ENCODE measurements at regions not wholly inside any gene's neighbourhood (a gene's known extent, or its start where the extent isn't known, plus 50 kb on each side); places are given as distances from the start of the nearest gene placed in this dataset.

GRCh38 chr22:27032091-27032761, 374.8 kb downstream of the MIAT start:
- no peaks in the 10 kb centered on the region for H3K36me3 ChIP-seq (ENCODE audit: control insufficient read depth in 1 of 2, insufficient read depth in 2 of 2, low read depth in 1 of 2, low read length in 2 of 2)
- H3K18ac ChIP-seq (ENCODE audit: low read depth in 1 of 2, low read length in 2 of 2) = no peak overlapping the region
- no peak overlapping the region for H3K14ac ChIP-seq (ENCODE audit: low read length in 2 of 2)
- H2AFZ ChIP-seq (ENCODE audit: low read depth, low read length) = no peak overlapping the region
- no peak overlapping the region for H2AK5ac ChIP-seq (ENCODE audit: low read length, severe bottlenecking)
- H2BK120ac ChIP-seq (ENCODE audit: low read depth, low read length) = no peak overlapping the region
- peaks cover 1% of the 10 kb centered on the region for H3K4me1 ChIP-seq (ENCODE audit: control insufficient read depth, insufficient read depth, low read depth, low read length)
- H4K91ac ChIP-seq (ENCODE audit: low read length) = no peak overlapping the region
- no peak for DNase-seq
- no peak overlapping the region for H2BK5ac ChIP-seq (ENCODE audit: low read depth, low read length, poor library complexity, severe bottlenecking)
- no peak overlapping the region for H3K27ac ChIP-seq (ENCODE audit: low read length, poor library complexity, severe bottlenecking)
- no peak overlapping the region for H4K8ac ChIP-seq (ENCODE audit: low read length)
- no peak overlapping the region for H3K4me3 ChIP-seq (ENCODE audit: insufficient read depth in 1 of 2, low read depth in 1 of 2, low read length in 2 of 2)
- no peak overlapping the region for H3K9ac ChIP-seq (ENCODE audit: low read length)
- no peak overlapping the region for H2BK12ac ChIP-seq (ENCODE audit: low read length in 2 of 2)
- H3K4ac ChIP-seq (ENCODE audit: low read depth in 1 of 2, low read length in 2 of 2) = no peak overlapping the region
- H2BK15ac ChIP-seq (ENCODE audit: low read depth, poor library complexity, severe bottlenecking) = no peak overlapping the region
- no peak overlapping the region for H3K4me2 ChIP-seq (ENCODE audit: low read length, poor library complexity, severe bottlenecking)
- no peak overlapping the region for H3K23ac ChIP-seq (ENCODE audit: low read length in 2 of 2)
- no peaks in the 10 kb centered on the region for H3K9me3 ChIP-seq (ENCODE audit: control insufficient read depth, low read length)
- no peaks in the 10 kb centered on the region for H3K79me1 ChIP-seq (replicated peaks; ENCODE audit: low read length, poor library complexity, severe bottlenecking)
- 75% methylated on average over 29 of the region's 29 CpGs for WGBS
- peaks cover 6 to 47% of the 10 kb centered on the region in 2 experiments for H3K27me3 ChIP-seq (ENCODE audit: control insufficient read depth in 1 of 2, insufficient read depth in 1 of 2, low read length in 2 of 2)

- H3K18ac ChIP-seq (ENCODE audit: low read depth in 1 of 2, low read length in 2 of 2) = no peak overlapping the region
- no peak overlapping the region for H2BK120ac ChIP-seq (ENCODE audit: low read depth, low read length)
- no peaks in the 10 kb centered on the region for H3K9me3 ChIP-seq (ENCODE audit: control insufficient read depth, low read length)
- no peak overlapping the region for H3K14ac ChIP-seq (ENCODE audit: low read length in 2 of 2)
- no peak overlapping the region for H2BK5ac ChIP-seq (ENCODE audit: low read depth, low read length, poor library complexity, severe bottlenecking)
- no peak overlapping the region for H3K4me2 ChIP-seq (ENCODE audit: low read length, poor library complexity, severe bottlenecking)
- H3K4ac ChIP-seq (ENCODE audit: low read depth in 1 of 2, low read length in 2 of 2) = peak overlapping the region in 1 of 2 experiments; percentile 50
- no peak overlapping the region for H3K9ac ChIP-seq (ENCODE audit: low read length)
- H3K4me1 ChIP-seq (ENCODE audit: control insufficient read depth, insufficient read depth, low read depth, low read length) = peaks cover 6% of the 10 kb centered on the region
- no peaks in the 10 kb centered on the region for H3K36me3 ChIP-seq (ENCODE audit: control insufficient read depth in 1 of 2, insufficient read depth in 2 of 2, low read depth in 1 of 2, low read length in 2 of 2)
- no peak overlapping the region for H4K91ac ChIP-seq (ENCODE audit: low read length)
- no peak overlapping the region for H2AFZ ChIP-seq (ENCODE audit: low read depth, low read length)
- H2BK15ac ChIP-seq (ENCODE audit: low read depth, poor library complexity, severe bottlenecking) = no peak overlapping the region
- no peak for DNase-seq
- H3K4me3 ChIP-seq (ENCODE audit: insufficient read depth in 1 of 2, low read depth in 1 of 2, low read length in 2 of 2) = no peak overlapping the region
- H4K8ac ChIP-seq (ENCODE audit: low read length) = no peak overlapping the region
- no peak overlapping the region for H3K23ac ChIP-seq (ENCODE audit: low read length in 2 of 2)
- no peak overlapping the region for H2BK12ac ChIP-seq (ENCODE audit: low read length in 2 of 2)
- 86% methylated on average over 14 of the region's 14 CpGs for WGBS
- no peak overlapping the region for H2AK5ac ChIP-seq (ENCODE audit: low read length, severe bottlenecking)
- H3K27me3 ChIP-seq (ENCODE audit: control insufficient read depth in 1 of 2, insufficient read depth in 1 of 2, low read length in 2 of 2) = peaks cover 2 to 56% of the 10 kb centered on the region in 2 experiments
- no peak overlapping the region for H3K27ac ChIP-seq (ENCODE audit: low read length, poor library complexity, severe bottlenecking)
- H3K79me1 ChIP-seq (replicated peaks; ENCODE audit: low read length, poor library complexity, severe bottlenecking) = no peaks in the 10 kb centered on the region
Observed at GRCh38 chr22:27041745-27042310, 384.4 kb downstream of the MIAT start.

GRCh38 chr22:27043262-27043661, 385.9 kb downstream of the MIAT start:
- Histone ChIP-seq H2BK12ac (ENCODE audit: low read length in 2 of 2) (no peak overlapping the region), H3K79me1 (replicated peaks; ENCODE audit: low read length, poor library complexity, severe bottlenecking) (no peaks in the 10 kb centered on the region), H3K4me2 (ENCODE audit: low read length, poor library complexity, severe bottlenecking) (no peak overlapping the region), H2BK120ac (ENCODE audit: low read depth, low read length) (no peak overlapping the region), H3K27ac (ENCODE audit: low read length, poor library complexity, severe bottlenecking) (no peak overlapping the region), H3K23ac (ENCODE audit: low read length in 2 of 2) (no peak overlapping the region), H3K27me3 (ENCODE audit: control insufficient read depth in 1 of 2, insufficient read depth in 1 of 2, low read length in 2 of 2) (peaks cover 0 to 56% of the 10 kb centered on the region in 2 experiments), H3K4ac (ENCODE audit: low read depth in 1 of 2, low read length in 2 of 2) (no peak overlapping the region), H3K4me1 (ENCODE audit: control insufficient read depth, insufficient read depth, low read depth, low read length) (peaks cover 6% of the 10 kb centered on the region), H4K91ac (ENCODE audit: low read length) (no peak overlapping the region), H3K14ac (ENCODE audit: low read length in 2 of 2) (no peak overlapping the region), H3K9ac (ENCODE audit: low read length) (no peak overlapping the region), H2BK15ac (ENCODE audit: low read depth, poor library complexity, severe bottlenecking) (no peak overlapping the region), H3K4me3 (ENCODE audit: insufficient read depth in 1 of 2, low read depth in 1 of 2, low read length in 2 of 2) (no peak overlapping the region), H4K8ac (ENCODE audit: low read length) (no peak overlapping the region), H2AK5ac (ENCODE audit: low read length, severe bottlenecking) (no peak overlapping the region), H3K9me3 (ENCODE audit: control insufficient read depth, low read length) (no peaks in the 10 kb centered on the region), H2AFZ (ENCODE audit: low read depth, low read length) (no peak overlapping the region), H3K36me3 (ENCODE audit: control insufficient read depth in 1 of 2, insufficient read depth in 2 of 2, low read depth in 1 of 2, low read length in 2 of 2) (no peaks in the 10 kb centered on the region), H2BK5ac (ENCODE audit: low read depth, low read length, poor library complexity, severe bottlenecking) (no peak overlapping the region), H3K18ac (ENCODE audit: low read depth in 1 of 2, low read length in 2 of 2) (no peak overlapping the region)
- no peak for DNase-seq
- WGBS = 93% methylated on average over 4 of the region's 5 CpGs

GRCh38 chr22:27045103-27045947, 387.9 kb downstream of the MIAT start:
- no peak overlapping the region for H2BK120ac ChIP-seq (ENCODE audit: low read depth, low read length)
- H2BK5ac ChIP-seq (ENCODE audit: low read depth, low read length, poor library complexity, severe bottlenecking) = no peak overlapping the region
- no peaks in the 10 kb centered on the region for H3K79me1 ChIP-seq (replicated peaks; ENCODE audit: low read length, poor library complexity, severe bottlenecking)
- peak overlapping the region; percentile 54 for H3K27ac ChIP-seq (ENCODE audit: low read length, poor library complexity, severe bottlenecking)
- 41% methylated on average over 6 of the region's 7 CpGs for WGBS
- no peak overlapping the region for H3K4me3 ChIP-seq (ENCODE audit: insufficient read depth in 1 of 2, low read depth in 1 of 2, low read length in 2 of 2)
- H3K14ac ChIP-seq (ENCODE audit: low read length in 2 of 2) = no peak overlapping the region
- H3K18ac ChIP-seq (ENCODE audit: low read depth in 1 of 2, low read length in 2 of 2) = no peak overlapping the region
- H4K8ac ChIP-seq (ENCODE audit: low read length) = no peak overlapping the region
- H3K4ac ChIP-seq (ENCODE audit: low read depth in 1 of 2, low read length in 2 of 2) = no peak overlapping the region
- no peak overlapping the region for H2BK12ac ChIP-seq (ENCODE audit: low read length in 2 of 2)
- no peak overlapping the region for H2BK15ac ChIP-seq (ENCODE audit: low read depth, poor library complexity, severe bottlenecking)
- H3K23ac ChIP-seq (ENCODE audit: low read length in 2 of 2) = no peak overlapping the region
- H2AFZ ChIP-seq (ENCODE audit: low read depth, low read length) = no peak overlapping the region
- H3K4me2 ChIP-seq (ENCODE audit: low read length, poor library complexity, severe bottlenecking) = no peak overlapping the region
- H3K9me3 ChIP-seq (ENCODE audit: control insufficient read depth, low read length) = no peaks in the 10 kb centered on the region
- no peak overlapping the region for H3K9ac ChIP-seq (ENCODE audit: low read length)
- peak; percentile 73 for DNase-seq
- peaks cover 0 to 37% of the 10 kb centered on the region in 2 experiments for H3K27me3 ChIP-seq (ENCODE audit: control insufficient read depth in 1 of 2, insufficient read depth in 1 of 2, low read length in 2 of 2)
- H4K91ac ChIP-seq (ENCODE audit: low read length) = no peak overlapping the region
- H3K4me1 ChIP-seq (ENCODE audit: control insufficient read depth, insufficient read depth, low read depth, low read length) = peaks cover 6% of the 10 kb centered on the region
- no peak overlapping the region for H2AK5ac ChIP-seq (ENCODE audit: low read length, severe bottlenecking)
- no peaks in the 10 kb centered on the region for H3K36me3 ChIP-seq (ENCODE audit: control insufficient read depth in 1 of 2, insufficient read depth in 2 of 2, low read depth in 1 of 2, low read length in 2 of 2)
